Activated CD8-positive, alpha-beta T cell treated with anti-CD3 and anti-CD28 coated beads for 36 hours (primary cell): ENCODE measurements at regions not wholly inside any gene's neighbourhood (a gene's known extent, or its start where the extent isn't known, plus 50 kb on each side); places are given as distances from the start of the nearest gene placed in this dataset.

Source experiments
- ATAC-seq: fragments of 200-7000 bp; cut with Tn5 transposase; one replicate; pipeline ENCODE4 v1.10.0; 2021; ENCODE audit warnings: mild to moderate bottlenecking, moderate library complexity
- CTCF ChIA-PET: fragments of 350-600 bp; sonication (Branson Sonifier 250); formaldehyde crosslinking; loops from one replicate; lab custom pipeline; 2021; ENCODE audit warnings: antibody characterized with exemption; lab: Charles Lee
- POLR2A ChIA-PET: fragments of 350-600 bp; sonication (Branson Sonifier 250); formaldehyde crosslinking; loops from one replicate; lab custom pipeline; 2021; ENCODE audit warnings: antibody characterized with exemption; lab: Charles Lee
- DNase-seq: peaks from one replicate; pipeline ENCODE4 v3.0.0-alpha.2; 2020
- H3K27ac Mint-ChIP-seq: one replicate; pipeline ENCODE4 v1.8.0; 2021; ENCODE audit warnings: mild to moderate bottlenecking, mixed read lengths
- H3K27me3 Mint-ChIP-seq: one replicate; pipeline ENCODE4 v1.8.0; 2021; ENCODE audit warnings: mixed read lengths
- H3K36me3 Mint-ChIP-seq: one replicate; pipeline ENCODE4 v1.8.0; 2021; ENCODE audit warnings: low read depth, mixed read lengths
- H3K4me1 Mint-ChIP-seq: one replicate; pipeline ENCODE4 v1.8.0; 2021; ENCODE audit warnings: low read depth, mixed read lengths
- H3K4me3 Mint-ChIP-seq: one replicate; pipeline ENCODE4 v1.8.0; 2021; ENCODE audit warnings: mild to moderate bottlenecking, moderate library complexity, mixed read lengths
- H3K9me3 Mint-ChIP-seq: one replicate; pipeline ENCODE4 v1.8.0; 2021; ENCODE audit warnings: mixed read lengths
- intact Hi-C: fragments of 100-400 bp; cut with micrococcal nuclease; formaldehyde crosslinking; loops from one replicate; pipeline ENCODE4 v1.10.0; 2022
- TF ChIP-seq, protein P1 (sequence below): fragments of 200-600 bp; IDR thresholded peaks from one replicate; pipeline ENCODE4 v1.8.0; 2022; ENCODE audit warnings: antibody characterized with exemption, mild to moderate bottlenecking

DNA sequence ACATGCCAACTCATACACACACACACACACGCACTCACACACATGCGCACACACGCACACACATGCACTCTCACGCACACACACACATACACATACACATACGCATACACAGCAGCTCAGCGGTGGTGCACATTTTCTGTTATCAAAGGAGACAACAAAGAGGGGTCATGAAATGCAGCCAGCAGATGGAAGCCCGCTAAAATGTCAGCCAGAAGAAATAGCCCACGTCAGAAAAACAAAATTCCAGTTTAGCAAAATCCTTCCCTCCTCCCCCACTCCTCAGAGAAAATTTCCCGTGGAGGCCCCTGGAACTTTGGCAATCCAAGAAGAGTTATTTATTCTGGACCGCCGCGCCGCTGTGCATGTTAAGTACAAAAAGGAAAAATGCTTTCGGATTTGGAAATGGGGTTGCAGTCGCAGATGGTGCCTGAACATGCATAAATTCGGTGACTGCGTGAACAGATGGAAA lies 114.6 kb upstream of the VSTM2B start:
- TF ChIP-seq, protein P1, sequence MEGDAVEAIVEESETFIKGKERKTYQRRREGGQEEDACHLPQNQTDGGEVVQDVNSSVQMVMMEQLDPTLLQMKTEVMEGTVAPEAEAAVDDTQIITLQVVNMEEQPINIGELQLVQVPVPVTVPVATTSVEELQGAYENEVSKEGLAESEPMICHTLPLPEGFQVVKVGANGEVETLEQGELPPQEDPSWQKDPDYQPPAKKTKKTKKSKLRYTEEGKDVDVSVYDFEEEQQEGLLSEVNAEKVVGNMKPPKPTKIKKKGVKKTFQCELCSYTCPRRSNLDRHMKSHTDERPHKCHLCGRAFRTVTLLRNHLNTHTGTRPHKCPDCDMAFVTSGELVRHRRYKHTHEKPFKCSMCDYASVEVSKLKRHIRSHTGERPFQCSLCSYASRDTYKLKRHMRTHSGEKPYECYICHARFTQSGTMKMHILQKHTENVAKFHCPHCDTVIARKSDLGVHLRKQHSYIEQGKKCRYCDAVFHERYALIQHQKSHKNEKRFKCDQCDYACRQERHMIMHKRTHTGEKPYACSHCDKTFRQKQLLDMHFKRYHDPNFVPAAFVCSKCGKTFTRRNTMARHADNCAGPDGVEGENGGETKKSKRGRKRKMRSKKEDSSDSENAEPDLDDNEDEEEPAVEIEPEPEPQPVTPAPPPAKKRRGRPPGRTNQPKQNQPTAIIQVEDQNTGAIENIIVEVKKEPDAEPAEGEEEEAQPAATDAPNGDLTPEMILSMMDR, result no peak
- intact Hi-C loops, result no loop called here
- H3K27ac Mint-ChIP-seq, result no peak overlapping the region
- H3K36me3 Mint-ChIP-seq, result no peaks in the 10 kb centered on the region
- POLR2A ChIA-PET, result no interaction called here
- no peaks in the 10 kb centered on the region for H3K9me3 Mint-ChIP-seq
- ATAC-seq, result no peak
- no peaks in the 10 kb centered on the region for H3K27me3 Mint-ChIP-seq
- DNase-seq, result no peak
- no peak overlapping the region for H3K4me3 Mint-ChIP-seq
- CTCF ChIA-PET, result no interaction called here
- H3K4me1 Mint-ChIP-seq, result no peaks in the 10 kb centered on the region

DNA sequence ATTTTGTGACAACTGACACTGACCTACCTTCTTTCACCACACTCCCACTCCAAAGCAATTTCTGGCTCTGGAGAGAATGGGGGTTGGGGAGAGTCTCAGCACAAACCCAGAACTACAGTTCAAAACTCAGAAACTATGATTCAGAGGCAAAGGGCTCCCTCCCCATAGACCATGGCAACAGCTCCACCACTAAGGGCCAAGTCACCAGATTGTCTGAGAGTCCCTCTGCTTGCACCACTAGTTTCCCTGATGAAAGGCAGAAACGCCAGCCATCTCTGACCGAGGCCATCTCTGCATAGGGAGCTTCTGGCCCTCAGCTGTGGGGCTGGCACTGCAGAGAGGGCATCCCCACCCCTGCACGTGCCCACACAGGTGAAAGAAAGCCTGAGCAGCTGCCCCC lies 112.4 kb upstream of the VSTM2B start:
- DNase-seq (no peak), ATAC-seq (no peak)
- TF ChIP-seq, protein P1, result no peak
- Mint-ChIP-seq H3K27me3 (no peaks in the 10 kb centered on the region), H3K9me3 (no peaks in the 10 kb centered on the region), H3K27ac (no peak overlapping the region), H3K4me3 (no peak overlapping the region), H3K36me3 (no peaks in the 10 kb centered on the region), H3K4me1 (no peaks in the 10 kb centered on the region)
- intact Hi-C loops, result no loop called here
- ChIA-PET POLR2A (no interaction called here), CTCF (interaction anchor here (1.6 kb wide), 1 partner anchor 115 kb away, joined by 6 read pairs; no protein-coding TSS in a partner anchor)

DNA sequence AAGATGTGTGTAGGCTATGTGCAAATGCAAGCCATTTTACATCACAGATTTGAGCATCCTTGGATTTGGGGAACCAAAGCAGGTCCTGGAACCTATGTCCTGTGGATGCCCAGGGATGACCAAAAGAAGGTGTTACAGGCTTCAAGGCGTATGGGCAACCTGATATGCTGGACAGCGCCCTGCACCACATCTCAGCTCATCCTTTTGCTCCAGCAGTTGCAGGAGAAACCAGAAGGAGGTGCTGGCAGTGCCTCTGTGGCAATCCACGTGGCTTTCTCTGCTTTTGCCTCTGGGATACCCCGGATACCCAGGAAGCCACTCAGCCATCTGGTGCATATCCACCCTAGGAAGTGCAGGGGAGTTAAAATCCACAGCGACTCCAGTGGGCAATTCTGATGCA lies 110.3 kb upstream of the VSTM2B start:
- Mint-ChIP-seq H3K4me3 (no peak overlapping the region), H3K9me3 (no peaks in the 10 kb centered on the region), H3K27ac (no peak overlapping the region), H3K36me3 (no peaks in the 10 kb centered on the region), H3K27me3 (no peaks in the 10 kb centered on the region), H3K4me1 (no peaks in the 10 kb centered on the region)
- TF ChIP-seq, protein P1, result no peak
- DNase-seq, result no peak
- POLR2A ChIA-PET, result interaction anchor here (0.6 kb wide), 1 partner anchor 93 kb away, joined by 3 read pairs; no protein-coding TSS in a partner anchor
- no peak for ATAC-seq
- intact Hi-C loops, result no loop called here
- CTCF ChIA-PET, result no interaction called here

DNA sequence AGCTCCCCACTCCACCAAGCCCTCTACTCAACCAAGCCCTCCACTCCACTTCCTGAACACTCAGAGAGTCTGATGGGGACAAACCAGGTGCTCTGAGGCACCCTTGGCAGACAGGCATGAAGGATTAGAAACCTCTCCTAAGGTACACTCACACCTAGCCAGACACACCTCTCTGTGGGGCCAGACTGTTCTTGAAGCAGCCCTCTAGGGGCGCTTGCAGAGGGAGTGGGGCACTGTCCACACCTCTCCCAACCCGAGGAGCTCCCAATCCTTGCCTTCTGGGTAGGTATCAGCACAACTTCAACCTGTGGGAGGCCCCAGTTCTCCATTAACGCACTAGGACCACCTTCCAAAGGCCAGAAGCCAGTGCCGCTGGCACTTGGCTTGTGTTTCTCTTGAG lies 108.7 kb upstream of the VSTM2B start:
- Mint-ChIP-seq H3K36me3 (no peaks in the 10 kb centered on the region), H3K4me1 (no peaks in the 10 kb centered on the region), H3K4me3 (no peak overlapping the region), H3K9me3 (no peaks in the 10 kb centered on the region), H3K27me3 (no peaks in the 10 kb centered on the region), H3K27ac (no peak overlapping the region)
- intact Hi-C loops, result no loop called here
- DNase-seq, result no peak
- ChIA-PET CTCF (no interaction called here), POLR2A (no interaction called here)
- no peak for ATAC-seq
- TF ChIP-seq, protein P1, result no peak

DNA sequence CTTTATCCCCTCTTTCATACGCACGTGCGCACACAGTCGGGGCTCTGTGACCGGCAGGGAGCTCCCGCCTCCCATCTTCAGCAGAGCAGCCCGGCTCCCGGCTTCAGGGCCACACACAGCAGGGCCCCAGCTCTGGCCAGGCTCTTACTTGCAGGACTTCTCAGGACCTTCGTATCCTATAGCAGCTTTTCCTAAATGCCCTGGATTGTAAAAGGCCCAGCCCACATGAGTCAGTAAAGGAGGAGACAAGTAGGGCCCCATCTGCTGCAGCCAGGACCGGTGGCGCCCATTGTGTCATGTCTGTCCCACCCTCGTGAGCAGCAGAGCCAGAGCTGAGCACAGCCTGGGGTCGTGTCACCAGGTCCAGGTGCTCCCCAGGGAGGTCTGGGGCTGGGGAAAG lies 107.6 kb upstream of the VSTM2B start:
- ChIA-PET CTCF (no interaction called here), POLR2A (no interaction called here)
- Mint-ChIP-seq H3K4me3 (no peak overlapping the region), H3K27me3 (no peaks in the 10 kb centered on the region), H3K9me3 (no peaks in the 10 kb centered on the region), H3K36me3 (no peaks in the 10 kb centered on the region), H3K4me1 (no peaks in the 10 kb centered on the region), H3K27ac (no peak overlapping the region)
- intact Hi-C loops, result no loop called here
- ATAC-seq, result no peak
- DNase-seq, result no peak
- TF ChIP-seq, protein P1, result no peak
